Endothelial cell (in vitro differentiated cells): ENCODE measurements at regions not wholly inside any gene's neighbourhood (a gene's known extent, or its start where the extent isn't known, plus 50 kb on each side); places are given as distances from the start of the nearest gene placed in this dataset.

ENCODE experiments used
- DNase-seq: peaks from one replicate; pipeline ENCODE4 v3.0.0; 2021; ENCODE audit warnings: low spot score
- H3K27ac Mint-ChIP-seq: one replicate; pipeline ENCODE4 v1.8.0; 2021; ENCODE audit warnings: mixed read lengths, inconsistent platforms; ENCODE audit not compliant: unreplicated experiment
- H3K27me3 Mint-ChIP-seq: one replicate; pipeline ENCODE4 v1.8.0; 2021; ENCODE audit warnings: mild to moderate bottlenecking, moderate library complexity, mixed read lengths, inconsistent platforms; ENCODE audit not compliant: unreplicated experiment
- H3K36me3 Mint-ChIP-seq: one replicate; pipeline ENCODE4 v1.8.0; 2021; ENCODE audit warnings: mild to moderate bottlenecking, low read depth, mixed read lengths, inconsistent platforms; ENCODE audit not compliant: unreplicated experiment
- H3K4me1 Mint-ChIP-seq: one replicate; pipeline ENCODE4 v1.8.0; 2021; ENCODE audit warnings: mild to moderate bottlenecking, mixed read lengths, inconsistent platforms; ENCODE audit not compliant: unreplicated experiment
- H3K4me3 Mint-ChIP-seq: one replicate; pipeline ENCODE4 v1.8.0; 2021; ENCODE audit warnings: mild to moderate bottlenecking, mixed read lengths, inconsistent platforms; ENCODE audit not compliant: unreplicated experiment
- H3K9me3 Mint-ChIP-seq: one replicate; pipeline ENCODE4 v1.8.0; 2021; ENCODE audit warnings: mixed read lengths, inconsistent platforms; ENCODE audit not compliant: unreplicated experiment
- TF ChIP-seq, protein P1 (sequence below): fragments of 200-600 bp; sonication (generic); IDR thresholded peaks from one replicate; pipeline ENCODE4 v1.5.0; 2021; ENCODE audit warnings: antibody characterized with exemption; ENCODE audit not compliant: unreplicated experiment

DNA sequence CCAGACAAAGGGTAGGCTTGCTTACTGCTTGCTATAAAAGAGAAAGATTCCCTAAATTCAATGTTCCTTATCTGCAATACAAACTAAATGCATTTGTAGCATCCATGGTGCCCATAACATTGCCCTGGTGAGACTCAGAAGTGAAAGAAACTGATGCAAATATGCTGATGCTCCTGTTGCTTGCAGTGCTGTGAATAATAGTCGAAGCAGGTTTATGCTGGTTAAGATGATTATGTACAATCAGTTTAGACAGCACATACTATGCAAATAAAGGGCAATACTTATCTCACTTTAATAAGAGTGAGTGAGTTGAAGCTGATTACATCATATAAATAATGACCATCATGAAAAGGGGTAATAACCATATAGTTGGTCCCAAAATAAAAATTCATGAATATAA lies 215.5 kb downstream of the SNCAIP start:
- H3K27ac Mint-ChIP-seq = no peak overlapping the region
- H3K4me1 Mint-ChIP-seq = no peaks in the 10 kb centered on the region
- TF ChIP-seq, protein P1, sequence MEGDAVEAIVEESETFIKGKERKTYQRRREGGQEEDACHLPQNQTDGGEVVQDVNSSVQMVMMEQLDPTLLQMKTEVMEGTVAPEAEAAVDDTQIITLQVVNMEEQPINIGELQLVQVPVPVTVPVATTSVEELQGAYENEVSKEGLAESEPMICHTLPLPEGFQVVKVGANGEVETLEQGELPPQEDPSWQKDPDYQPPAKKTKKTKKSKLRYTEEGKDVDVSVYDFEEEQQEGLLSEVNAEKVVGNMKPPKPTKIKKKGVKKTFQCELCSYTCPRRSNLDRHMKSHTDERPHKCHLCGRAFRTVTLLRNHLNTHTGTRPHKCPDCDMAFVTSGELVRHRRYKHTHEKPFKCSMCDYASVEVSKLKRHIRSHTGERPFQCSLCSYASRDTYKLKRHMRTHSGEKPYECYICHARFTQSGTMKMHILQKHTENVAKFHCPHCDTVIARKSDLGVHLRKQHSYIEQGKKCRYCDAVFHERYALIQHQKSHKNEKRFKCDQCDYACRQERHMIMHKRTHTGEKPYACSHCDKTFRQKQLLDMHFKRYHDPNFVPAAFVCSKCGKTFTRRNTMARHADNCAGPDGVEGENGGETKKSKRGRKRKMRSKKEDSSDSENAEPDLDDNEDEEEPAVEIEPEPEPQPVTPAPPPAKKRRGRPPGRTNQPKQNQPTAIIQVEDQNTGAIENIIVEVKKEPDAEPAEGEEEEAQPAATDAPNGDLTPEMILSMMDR = no peak
- DNase-seq = no peak
- H3K4me3 Mint-ChIP-seq = no peak overlapping the region
- H3K27me3 Mint-ChIP-seq = no peaks in the 10 kb centered on the region
- H3K36me3 Mint-ChIP-seq = no peaks in the 10 kb centered on the region
- no peaks in the 10 kb centered on the region for H3K9me3 Mint-ChIP-seq

DNA sequence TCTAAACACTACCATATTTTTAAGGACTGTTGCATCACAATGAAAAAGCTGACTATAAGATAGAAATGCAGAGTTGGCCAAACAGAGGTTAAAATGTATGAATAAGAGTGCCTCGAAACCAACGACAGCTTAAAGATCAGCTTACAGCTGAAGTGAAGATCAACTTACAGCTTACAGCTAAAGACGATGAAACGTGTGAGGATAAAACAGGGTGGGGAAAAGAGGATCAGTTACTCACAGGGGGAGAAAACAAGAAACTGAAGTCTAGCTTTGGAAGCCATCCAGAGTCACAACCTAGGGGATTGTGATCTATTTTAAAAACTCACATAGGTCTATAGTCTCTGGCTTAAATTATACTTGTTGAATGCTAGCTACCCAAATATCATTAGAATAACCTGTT lies 220.0 kb downstream of the SNCAIP start:
- H3K27ac Mint-ChIP-seq = no peak overlapping the region
- H3K4me1 Mint-ChIP-seq = no peaks in the 10 kb centered on the region
- no peaks in the 10 kb centered on the region for H3K36me3 Mint-ChIP-seq

DNA sequence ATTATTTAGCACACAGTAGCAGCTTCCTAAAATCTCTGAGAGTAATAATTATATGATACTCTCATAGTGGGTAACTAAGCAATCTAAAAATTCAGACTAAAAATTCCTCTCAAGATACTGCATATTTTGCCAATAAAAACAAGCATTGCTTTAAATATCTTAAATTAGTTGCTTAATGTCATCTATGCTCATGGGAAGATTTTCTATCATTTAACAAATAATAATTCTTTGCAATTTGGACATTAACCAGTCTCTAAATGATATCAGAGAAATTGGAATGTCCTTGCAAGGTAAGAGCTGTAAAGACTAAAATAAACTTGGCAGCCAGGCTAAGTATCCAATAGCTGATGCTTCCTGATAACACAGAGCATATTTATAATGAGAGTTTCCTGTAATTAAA lies 221.8 kb downstream of the SNCAIP start:
- no peak for DNase-seq
- Mint-ChIP-seq H3K4me1 (no peaks in the 10 kb centered on the region), H3K27me3 (no peaks in the 10 kb centered on the region), H3K4me3 (no peak overlapping the region), H3K27ac (no peak overlapping the region), H3K36me3 (no peaks in the 10 kb centered on the region), H3K9me3 (no peaks in the 10 kb centered on the region)
- TF ChIP-seq, protein P1 = no peak

More for the DNA sequence above, 220.0 kb downstream of the SNCAIP start:
- H3K9me3 Mint-ChIP-seq = no peaks in the 10 kb centered on the region
- H3K4me3 Mint-ChIP-seq = no peak overlapping the region
- DNase-seq = no peak
- H3K27me3 Mint-ChIP-seq = no peaks in the 10 kb centered on the region
- TF ChIP-seq, protein P1 = no peak

DNA sequence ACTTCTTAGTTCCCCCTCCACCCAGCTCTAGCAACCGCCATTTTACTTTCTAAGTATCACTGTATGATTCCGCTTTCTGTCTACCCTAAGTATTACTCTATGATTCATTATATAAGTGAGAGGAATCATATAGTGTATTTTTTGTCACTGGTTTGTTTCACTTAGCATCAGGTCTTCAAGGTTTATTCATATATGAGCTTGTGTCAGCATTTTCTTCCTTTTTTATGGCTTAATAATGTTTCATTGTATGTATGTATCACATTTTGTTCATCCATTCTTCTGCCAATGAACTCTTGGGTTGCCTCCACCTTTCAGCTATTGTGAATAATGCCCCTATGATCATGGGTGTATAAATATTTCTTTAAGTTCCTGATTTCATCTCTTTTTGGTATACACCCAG lies 222.8 kb downstream of the SNCAIP start:
- H3K4me3 Mint-ChIP-seq = no peak overlapping the region
- DNase-seq = no peak
- no peaks in the 10 kb centered on the region for H3K4me1 Mint-ChIP-seq
- no peaks in the 10 kb centered on the region for H3K36me3 Mint-ChIP-seq
- H3K9me3 Mint-ChIP-seq = no peaks in the 10 kb centered on the region
- TF ChIP-seq, protein P1 = no peak
- no peak overlapping the region for H3K27ac Mint-ChIP-seq
- no peaks in the 10 kb centered on the region for H3K27me3 Mint-ChIP-seq

DNA sequence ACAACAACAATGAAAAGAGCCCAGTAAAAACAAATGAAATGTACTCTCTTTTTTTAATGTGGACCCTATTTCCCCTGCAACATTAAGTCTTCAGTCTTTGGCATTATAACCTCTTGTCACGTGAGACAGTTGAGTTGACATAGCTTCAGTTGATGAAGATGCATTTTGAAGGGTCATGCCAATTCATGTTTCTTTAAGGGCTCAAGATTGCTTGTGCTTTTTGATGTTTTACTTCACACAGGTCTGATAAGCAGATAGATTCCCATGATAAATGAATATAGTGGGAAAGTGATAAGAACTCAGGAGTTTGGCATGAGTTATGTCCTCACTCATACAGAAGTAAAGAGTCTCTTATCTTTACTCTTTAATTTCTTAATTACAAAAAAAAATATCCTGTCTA lies 229.4 kb downstream of the SNCAIP start:
- DNase-seq = no peak
- H3K4me3 Mint-ChIP-seq = no peak overlapping the region
- H3K27ac Mint-ChIP-seq = no peak overlapping the region
- no peaks in the 10 kb centered on the region for H3K27me3 Mint-ChIP-seq
- H3K36me3 Mint-ChIP-seq = no peaks in the 10 kb centered on the region
- TF ChIP-seq, protein P1 = no peak
- H3K9me3 Mint-ChIP-seq = no peaks in the 10 kb centered on the region
- H3K4me1 Mint-ChIP-seq = peaks cover 3% of the 10 kb centered on the region
